ENCODE measurements at regions not wholly inside any gene's neighbourhood (a gene's known extent, or its start where the extent isn't known, plus 50 kb on each side); places are given as distances from the start of the nearest gene placed in this dataset.

DNA sequence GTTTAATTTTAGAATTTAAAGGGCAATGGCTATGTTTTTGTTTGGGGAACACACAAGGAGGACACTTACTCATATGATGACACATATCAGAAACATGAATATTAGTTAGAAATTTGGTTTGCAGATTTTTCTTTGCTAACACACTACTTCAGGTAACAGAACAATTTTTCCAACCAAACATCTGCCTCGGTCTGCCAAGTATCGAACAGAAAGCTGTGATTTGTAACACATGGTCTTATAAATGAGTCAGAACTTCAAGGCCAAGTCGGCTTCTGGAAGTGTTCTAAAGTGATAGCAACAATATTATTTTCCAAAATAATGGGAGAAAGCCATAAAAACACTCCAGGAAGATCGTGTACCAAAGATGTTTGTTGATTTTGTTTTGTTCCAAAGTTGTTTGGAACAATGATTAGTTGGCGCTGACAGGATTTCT lies 75.9 kb upstream of the PMFBP1 start:
- TF ChIP-seq POLR2A (IDR thresholded peaks at IDR 0.05; ENCODE audit: extremely low read depth, insufficient read length) = no peak
- TF ChIP-seq, protein P1, sequence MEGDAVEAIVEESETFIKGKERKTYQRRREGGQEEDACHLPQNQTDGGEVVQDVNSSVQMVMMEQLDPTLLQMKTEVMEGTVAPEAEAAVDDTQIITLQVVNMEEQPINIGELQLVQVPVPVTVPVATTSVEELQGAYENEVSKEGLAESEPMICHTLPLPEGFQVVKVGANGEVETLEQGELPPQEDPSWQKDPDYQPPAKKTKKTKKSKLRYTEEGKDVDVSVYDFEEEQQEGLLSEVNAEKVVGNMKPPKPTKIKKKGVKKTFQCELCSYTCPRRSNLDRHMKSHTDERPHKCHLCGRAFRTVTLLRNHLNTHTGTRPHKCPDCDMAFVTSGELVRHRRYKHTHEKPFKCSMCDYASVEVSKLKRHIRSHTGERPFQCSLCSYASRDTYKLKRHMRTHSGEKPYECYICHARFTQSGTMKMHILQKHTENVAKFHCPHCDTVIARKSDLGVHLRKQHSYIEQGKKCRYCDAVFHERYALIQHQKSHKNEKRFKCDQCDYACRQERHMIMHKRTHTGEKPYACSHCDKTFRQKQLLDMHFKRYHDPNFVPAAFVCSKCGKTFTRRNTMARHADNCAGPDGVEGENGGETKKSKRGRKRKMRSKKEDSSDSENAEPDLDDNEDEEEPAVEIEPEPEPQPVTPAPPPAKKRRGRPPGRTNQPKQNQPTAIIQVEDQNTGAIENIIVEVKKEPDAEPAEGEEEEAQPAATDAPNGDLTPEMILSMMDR (IDR thresholded peaks at IDR 0.05; ENCODE audit: low read depth, low read length) = no peak
